ENCODE measurements at regions not wholly inside any gene's neighbourhood (a gene's known extent, or its start where the extent isn't known, plus 50 kb on each side); places are given as distances from the start of the nearest gene placed in this dataset.
"Not testable (repeated sequence)": the region's sequence is repeated elsewhere in the genome, so short reads cannot be mapped to it uniquely, and the experiment has no call there.

DNA sequence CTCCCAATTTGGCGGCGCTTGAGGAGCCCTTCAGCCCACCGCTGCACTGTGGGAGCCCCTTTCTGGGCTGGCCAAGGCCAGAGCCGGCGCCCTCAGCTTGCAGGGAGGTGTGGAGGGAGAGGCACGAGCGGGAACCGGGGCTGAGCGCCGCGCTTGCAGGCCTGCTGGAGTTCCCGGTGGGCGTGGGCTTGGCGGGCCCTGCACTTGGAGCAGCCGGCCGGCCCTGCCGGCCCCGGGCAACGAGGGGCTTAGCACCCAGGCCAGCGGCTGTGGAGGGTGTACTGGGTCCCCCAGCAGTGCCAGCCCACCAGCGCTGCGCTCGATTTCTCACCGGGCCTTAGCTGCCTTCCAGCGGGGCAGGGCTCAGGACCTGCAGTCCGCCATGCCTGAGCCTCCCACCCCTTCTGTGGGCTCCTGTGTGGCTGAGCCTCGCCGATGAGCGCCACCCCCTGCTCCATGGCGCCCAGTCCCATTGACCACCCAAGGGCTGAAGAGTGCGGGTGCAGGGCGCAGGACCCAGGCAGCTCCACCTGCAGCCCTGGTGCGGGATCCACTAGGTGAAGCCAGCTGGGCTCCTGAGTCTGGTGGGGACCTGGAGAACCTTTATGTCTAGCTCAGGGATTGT lies 815.4 kb upstream of the B3GALT2 start:
- TF ChIP-seq, protein P1, sequence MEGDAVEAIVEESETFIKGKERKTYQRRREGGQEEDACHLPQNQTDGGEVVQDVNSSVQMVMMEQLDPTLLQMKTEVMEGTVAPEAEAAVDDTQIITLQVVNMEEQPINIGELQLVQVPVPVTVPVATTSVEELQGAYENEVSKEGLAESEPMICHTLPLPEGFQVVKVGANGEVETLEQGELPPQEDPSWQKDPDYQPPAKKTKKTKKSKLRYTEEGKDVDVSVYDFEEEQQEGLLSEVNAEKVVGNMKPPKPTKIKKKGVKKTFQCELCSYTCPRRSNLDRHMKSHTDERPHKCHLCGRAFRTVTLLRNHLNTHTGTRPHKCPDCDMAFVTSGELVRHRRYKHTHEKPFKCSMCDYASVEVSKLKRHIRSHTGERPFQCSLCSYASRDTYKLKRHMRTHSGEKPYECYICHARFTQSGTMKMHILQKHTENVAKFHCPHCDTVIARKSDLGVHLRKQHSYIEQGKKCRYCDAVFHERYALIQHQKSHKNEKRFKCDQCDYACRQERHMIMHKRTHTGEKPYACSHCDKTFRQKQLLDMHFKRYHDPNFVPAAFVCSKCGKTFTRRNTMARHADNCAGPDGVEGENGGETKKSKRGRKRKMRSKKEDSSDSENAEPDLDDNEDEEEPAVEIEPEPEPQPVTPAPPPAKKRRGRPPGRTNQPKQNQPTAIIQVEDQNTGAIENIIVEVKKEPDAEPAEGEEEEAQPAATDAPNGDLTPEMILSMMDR (conservative IDR thresholded peaks at IDR 0.05; ENCODE audit: low read length) = not testable (repeated sequence)
- not testable (repeated sequence) for TF ChIP-seq EZH2phosphoT487 (IDR thresholded peaks at IDR 0.05; ENCODE audit: borderline replicate concordance, low read depth, low read length)
